Stimulated activated CD8-positive, alpha-beta memory T cell treated with anti-CD3 and anti-CD28 coated beads, Interleukin-7, amount 100 ng/mL, for 4 hours (primary cell): ENCODE measurements at regions not wholly inside any gene's neighbourhood (a gene's known extent, or its start where the extent isn't known, plus 50 kb on each side); places are given as distances from the start of the nearest gene placed in this dataset.

Experiments
- DNase-seq, 2 donors: peaks; one replicate each; pipeline ENCODE4 v3.0.0-alpha.2; 2020; ENCODE audit warnings: low read depth in 2 of 2

DNA sequence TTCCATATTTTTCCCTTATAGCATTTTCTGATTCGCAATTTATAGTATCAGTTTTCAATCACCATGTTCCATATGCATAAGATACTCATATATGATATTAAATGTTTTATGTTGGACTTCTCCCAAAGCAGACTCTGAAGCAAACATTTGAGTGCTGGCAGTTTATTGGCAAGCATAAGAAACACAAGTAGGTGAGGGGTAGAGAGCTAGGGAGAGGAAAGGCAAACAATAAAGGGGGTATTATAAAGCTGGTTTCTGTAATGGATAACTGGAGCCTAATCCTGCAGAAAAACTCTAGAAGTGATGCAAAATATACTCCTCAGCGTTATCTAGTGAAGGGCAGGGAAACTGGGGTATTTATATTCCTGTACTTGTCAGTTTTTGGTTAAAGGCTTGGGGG is 491.5 kb upstream of the TGFBR2 start:
- DNase-seq, result no peak

DNA sequence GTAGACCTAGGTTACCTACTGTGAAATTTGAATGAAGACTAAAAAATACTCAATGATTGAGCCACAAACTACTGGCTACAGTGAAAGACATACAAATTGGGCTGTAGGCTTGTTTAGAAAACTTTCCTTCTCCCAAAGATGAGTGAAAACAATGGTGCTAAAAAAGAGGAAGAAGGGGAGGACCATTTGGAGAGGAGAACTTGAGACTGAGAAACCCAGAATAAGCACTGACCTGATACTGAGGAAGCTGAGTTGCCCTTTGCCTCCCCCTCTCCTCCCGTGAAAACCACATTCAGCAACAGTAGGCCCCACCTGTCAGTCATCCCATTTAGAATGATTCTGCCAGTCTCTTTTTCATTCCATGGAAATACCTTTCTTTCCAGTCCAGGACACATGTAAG is 484.0 kb upstream of the TGFBR2 start:
- DNase-seq, result no peak

GRCh38 chr3:30123224-30123623 is 483.2 kb upstream of the TGFBR2 start:
- no peak for DNase-seq

- no peak for DNase-seq
Observed at GRCh38 chr3:30123755-30124154, 482.6 kb upstream of the TGFBR2 start.

DNA sequence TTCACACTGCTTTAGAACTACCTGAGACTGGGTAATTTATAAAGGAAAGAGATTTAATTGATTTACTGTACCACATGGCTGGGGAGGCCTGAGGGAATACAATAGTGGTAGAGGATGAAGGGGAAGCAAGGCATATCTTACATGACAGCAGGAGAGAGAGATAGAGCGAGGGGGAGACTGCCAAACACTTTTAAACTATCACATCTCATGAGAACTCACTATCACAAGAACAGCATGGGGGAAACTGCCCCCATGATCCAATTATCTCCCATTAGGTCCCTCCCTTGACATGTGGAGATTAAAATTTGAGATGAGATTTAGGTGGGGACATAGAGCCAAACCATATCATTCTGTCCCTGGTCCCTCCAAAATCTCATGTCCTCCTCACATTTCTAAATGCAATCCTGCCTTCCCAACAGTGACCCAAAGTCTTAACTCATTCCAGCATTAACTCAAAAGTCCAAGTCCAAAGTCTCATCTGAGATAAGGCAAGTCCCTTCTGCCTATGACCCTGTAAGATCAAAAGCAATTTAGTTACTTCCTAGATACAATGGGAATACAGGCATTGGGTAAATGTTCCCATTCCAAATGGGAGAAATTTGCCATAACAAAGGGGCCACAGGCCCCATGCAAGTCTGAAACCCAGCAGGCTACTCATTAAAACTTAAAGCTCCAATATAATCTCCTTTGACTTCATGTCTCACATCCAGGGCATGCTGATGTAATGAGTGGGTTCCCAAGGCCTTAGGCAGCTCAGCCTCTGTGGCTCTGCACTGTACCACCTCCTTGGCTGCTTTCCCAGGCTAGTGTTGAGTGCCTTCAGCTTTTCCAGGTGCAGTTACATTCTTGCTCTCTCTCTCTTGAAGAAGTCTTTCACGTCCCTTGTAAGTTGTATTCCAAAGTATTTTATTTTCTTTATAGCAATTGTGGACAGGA is 481.7 kb upstream of the TGFBR2 start:
- no peak for DNase-seq

DNA sequence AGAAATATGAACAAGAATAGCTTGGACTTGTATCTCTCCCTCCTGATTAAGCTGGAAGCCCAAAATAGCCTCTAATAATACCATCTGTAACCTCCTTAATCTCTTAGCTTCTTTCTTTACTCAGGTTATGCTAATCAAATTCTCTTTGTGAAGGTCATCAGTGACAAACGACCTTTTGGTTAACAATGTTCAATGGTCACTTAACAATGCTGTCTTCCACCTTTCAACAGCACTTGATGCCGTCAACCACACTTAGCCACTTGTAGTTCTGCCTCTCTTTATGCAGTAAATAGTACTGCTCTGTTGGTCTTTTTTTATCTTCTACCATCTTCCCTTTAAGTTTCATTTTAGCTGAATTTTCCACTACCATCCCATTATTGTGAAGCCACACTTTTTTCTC is 476.6 kb upstream of the TGFBR2 start:
- DNase-seq, result no peak

- DNase-seq, result no peak
Observed at GRCh38 chr3:30130391-30130790, 476.0 kb upstream of the TGFBR2 start.

DNA sequence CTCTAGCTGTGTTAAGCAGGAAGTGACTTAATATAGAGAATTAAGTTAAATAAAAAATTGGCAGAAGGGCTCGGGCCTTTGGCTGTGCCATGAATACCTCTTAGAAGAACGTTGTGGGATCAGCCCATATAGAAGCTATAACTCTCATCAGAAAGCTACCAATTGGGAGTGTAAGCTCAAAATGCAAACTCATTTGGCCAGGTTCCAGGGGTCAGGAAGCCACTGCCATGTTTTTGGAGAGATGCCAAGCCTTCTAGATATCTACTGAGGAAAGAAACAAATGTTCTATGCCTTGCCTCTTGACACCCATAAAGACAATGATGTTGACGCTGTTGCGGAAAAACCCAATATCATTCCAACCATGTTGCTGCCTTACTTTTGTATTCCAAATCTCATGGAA is 475.2 kb upstream of the TGFBR2 start:
- DNase-seq, result no peak

DNA sequence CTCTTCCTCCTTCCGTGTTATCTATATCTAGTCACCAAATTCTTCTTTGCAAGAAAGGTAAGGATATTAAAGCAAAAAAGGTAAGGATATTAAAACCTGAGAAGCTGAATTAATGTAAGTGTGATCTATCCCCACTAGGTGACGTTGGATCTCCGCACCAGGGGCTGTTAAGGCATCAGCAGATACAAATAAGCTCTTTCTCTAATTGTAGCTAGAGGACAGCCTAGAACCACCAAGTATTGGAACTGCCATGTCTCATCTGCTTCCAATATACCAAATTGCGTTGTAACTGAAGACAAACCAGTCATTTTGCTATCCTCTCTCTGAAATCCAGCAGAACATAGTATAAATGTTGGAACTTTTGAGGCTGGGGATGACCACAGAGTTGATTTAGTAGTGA is 471.2 kb upstream of the TGFBR2 start:
- DNase-seq, result no peak

- no peak for DNase-seq
Observed at GRCh38 chr3:30139283-30139682, 467.1 kb upstream of the TGFBR2 start.

GRCh38 chr3:30140356-30141075 is 465.9 kb upstream of the TGFBR2 start:
- DNase-seq, result no peak

DNA sequence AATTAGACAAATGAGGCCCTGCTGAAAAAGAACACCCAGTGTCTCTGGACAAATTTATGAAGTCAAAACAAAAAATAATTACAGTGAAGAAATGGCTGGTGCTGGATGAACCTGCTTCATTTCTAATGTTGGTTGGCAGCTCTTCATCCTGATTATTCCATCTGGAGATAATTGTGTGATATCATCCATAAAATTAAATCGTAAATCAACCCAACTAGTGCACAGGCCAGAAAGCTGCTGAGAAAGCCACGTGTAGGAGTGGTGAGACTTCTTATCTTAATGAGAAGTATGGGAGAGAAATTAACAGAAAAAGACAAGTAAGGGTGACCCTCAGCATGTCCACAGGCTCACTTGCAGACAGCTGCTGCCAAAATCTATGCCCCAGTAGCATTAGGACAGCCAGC is 465.2 kb upstream of the TGFBR2 start:
- DNase-seq, result no peak

- no peak for DNase-seq
Observed at GRCh38 chr3:30141927-30142326, 464.5 kb upstream of the TGFBR2 start.

- no peak for DNase-seq
Observed at GRCh38 chr3:30142946-30143345, 463.5 kb upstream of the TGFBR2 start.

GRCh38 chr3:30145281-30145680 is 461.1 kb upstream of the TGFBR2 start:
- no peak for DNase-seq

GRCh38 chr3:30146978-30147377 is 459.4 kb upstream of the TGFBR2 start:
- no peak for DNase-seq

- DNase-seq, result no peak
Observed at GRCh38 chr3:30154853-30155252, 451.5 kb upstream of the TGFBR2 start.

- no peak for DNase-seq
Observed at GRCh38 chr3:30155755-30156154, 450.6 kb upstream of the TGFBR2 start.

DNA sequence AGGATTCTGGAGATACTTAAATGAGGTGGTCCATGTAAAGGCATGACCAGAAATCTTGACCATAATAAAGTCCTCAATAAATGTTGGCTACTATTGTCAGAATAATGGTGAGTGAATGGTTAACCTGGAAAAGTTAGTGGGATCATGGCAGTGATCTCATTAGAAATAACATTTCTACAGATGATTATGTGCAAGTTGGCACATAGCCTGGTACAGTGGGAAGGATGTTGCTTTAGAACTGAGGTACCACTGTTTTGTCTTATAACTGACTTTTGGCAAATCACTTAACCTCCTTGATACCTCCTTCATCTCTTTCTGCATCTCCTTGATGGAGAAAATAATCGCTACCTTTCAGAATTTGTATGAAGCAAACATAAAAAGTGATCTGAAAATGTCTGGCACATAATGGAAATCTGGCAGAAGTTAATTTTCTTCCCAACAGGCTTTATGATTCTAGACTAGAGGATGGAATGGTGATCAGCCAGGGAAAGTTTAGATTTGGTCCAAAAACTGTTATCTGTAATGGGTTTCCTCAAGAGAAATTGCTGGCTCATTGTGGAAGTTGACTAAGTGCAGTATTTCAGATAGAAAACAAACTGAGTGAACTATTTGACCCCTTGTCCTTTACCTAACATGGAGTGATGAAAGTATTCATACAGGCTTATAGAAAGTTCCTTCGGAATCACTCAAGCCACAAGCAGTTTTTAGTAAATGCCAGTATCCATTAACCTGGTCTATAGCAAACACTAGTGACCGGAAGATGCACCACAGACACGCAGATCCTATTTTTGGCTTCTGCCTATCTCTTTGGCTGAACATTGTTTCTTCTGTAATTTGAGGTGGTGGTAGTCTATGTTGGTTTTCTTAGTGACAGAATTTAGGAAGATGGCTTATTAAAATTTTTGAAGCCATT is 449.6 kb upstream of the TGFBR2 start:
- DNase-seq, result no peak

DNA sequence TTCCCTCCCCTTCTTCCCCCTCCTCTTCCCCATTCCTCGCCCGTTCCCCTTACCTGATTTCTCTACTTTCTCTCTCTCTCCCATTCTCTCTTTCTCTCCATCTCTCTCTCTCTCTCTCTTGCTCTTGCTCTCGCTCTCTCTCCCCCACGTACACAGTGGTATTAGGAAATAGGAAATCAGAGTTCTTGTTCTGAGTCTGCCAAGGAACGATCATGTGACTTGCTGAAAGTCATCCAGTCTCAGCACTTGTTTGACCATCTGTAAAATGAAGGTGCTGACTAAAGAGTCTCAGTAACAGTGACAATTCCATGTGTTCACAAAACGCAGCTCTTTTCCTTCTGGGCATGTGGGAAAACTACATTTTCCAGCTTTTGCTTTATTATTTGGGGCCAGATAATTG is 445.0 kb upstream of the TGFBR2 start:
- no peak for DNase-seq

GRCh38 chr3:30162579-30162978 is 443.8 kb upstream of the TGFBR2 start:
- no peak for DNase-seq

GRCh38 chr3:30166535-30166934 is 439.9 kb upstream of the TGFBR2 start:
- DNase-seq, result no peak
